Right lobe of liver (tissue), 6 donors: ENCODE measurements at regions not wholly inside any gene's neighbourhood (a gene's known extent, or its start where the extent isn't known, plus 50 kb on each side); places are given as distances from the start of the nearest gene placed in this dataset.

ENCODE experiments used
- ATAC-seq, 4 donors: fragments of 200-7000 bp; cut with Tn5 transposase; one replicate each; pipeline ENCODE4 v1.9.1; 2020; ENCODE audit warnings: mild to moderate bottlenecking in 4 of 4, moderate library complexity in 4 of 4
- DNase-seq, 3 donors: peaks; one replicate each; pipeline ENCODE4 v3.0.0-alpha.2; 2020
- H3K27ac ChIP-seq, 3 donors: fragments of 200-600 bp; one replicate each; pipeline ENCODE4 v1.8.0; 2022
- H3K27me3 ChIP-seq, 2 donors: fragments of 200-600 bp; one replicate each; pipeline ENCODE4 v1.8.0; 2022
- H3K36me3 ChIP-seq, 4 donors: fragments of 200-600 bp; sonication (generic) in 1 of 4; one replicate each; pipeline versions ENCODE4 v1.5.1 to v1.8.0; 2017 to 2022; ENCODE audit warnings: control low read depth in 1 of 4
- H3K4me1 ChIP-seq, 4 donors: fragments of 200-600 bp; sonication (generic) in 1 of 4; one replicate each; pipeline versions ENCODE4 v1.5.1 to v1.8.0; 2017 to 2022; ENCODE audit warnings: control low read depth in 1 of 4
- H3K4me3 ChIP-seq, 3 donors: fragments of 200-600 bp; one replicate each; pipeline ENCODE4 v1.8.0; 2022
- H3K9me3 ChIP-seq, 4 donors: fragments of 200-600 bp; sonication (generic) in 1 of 4; one replicate each; pipeline versions ENCODE4 v1.5.1 to v1.8.0; 2017 to 2022; ENCODE audit warnings: control low read depth in 1 of 4
- CTCF ChIP-seq, 4 donors: fragments of 200-600 bp in 3 of 4; fragments of 450-650 bp in 1 of 4; IDR thresholded peaks; one replicate each; pipeline versions ENCODE4 v1.5.1 to v1.8.0; 2016 to 2022; ENCODE audit warnings: antibody characterized with exemption in 4 of 4, mild to moderate bottlenecking in 2 of 4
- POLR2A ChIP-seq: fragments of 450-650 bp; IDR thresholded peaks from one replicate; pipeline ENCODE4 v1.6.1; 2017; ENCODE audit warnings: antibody characterized with exemption, mild to moderate bottlenecking
- whole genome bisulfite sequencing: methylation state at CpG from one replicate; pipeline ENCODE4 v1.1.6; 2018; ENCODE audit warnings: low coverage, low lambda C conversion rate; ENCODE audit not compliant: insufficient coverage; ENCODE audit errors: missing lambda C conversion rate; 5-methylcytosine and 5-hydroxymethylcytosine counted together
- intact Hi-C, 2 donors: fragments of 100-400 bp; cut with DNase I; formaldehyde crosslinking; loops; one replicate each; pipeline versions ENCODE4 v1.11.2 to v1.14.1; 2022
- donor health status: DM: no; HTN: yes; CAD: no.
- donor health status: DM: no; HTN: no; CAD: no.
- donor health status: DM: no; HTN: no; CAD: no.
- donor health status: DM: no; HTN: yes; CAD: no.
- donor health status: DM: no; HTN: yes; CAD: no.

GRCh38 chr22:34971456-34971855 is 94.5 kb upstream of the ISX start:
- H3K9me3 ChIP-seq, result no peaks in the 10 kb centered on the region
- WGBS, result 12% methylated on average over 2 of the region's 2 CpGs
- TF ChIP-seq POLR2A (no peak), CTCF (IDR thresholded peaks at IDR 0.05) (no peak)
- DNase-seq, result no peak
- H3K4me3 ChIP-seq, result no peak overlapping the region
- no peak overlapping the region for H3K27ac ChIP-seq
- H3K36me3 ChIP-seq, result no peaks in the 10 kb centered on the region
- ATAC-seq, result no peak
- H3K27me3 ChIP-seq, result no peaks in the 10 kb centered on the region
- intact Hi-C loops, result no loop called here
- no peaks in the 10 kb centered on the region for H3K4me1 ChIP-seq

GRCh38 chr22:34972191-34972897 is 93.6 kb upstream of the ISX start:
- Histone ChIP-seq H3K4me1 (no peaks in the 10 kb centered on the region), H3K9me3 (no peaks in the 10 kb centered on the region), H3K27ac (no peak overlapping the region), H3K36me3 (no peaks in the 10 kb centered on the region), H3K4me3 (no peak overlapping the region), H3K27me3 (no peaks in the 10 kb centered on the region)
- 81% methylated on average over 6 of the region's 8 CpGs for WGBS
- TF ChIP-seq POLR2A, result no peak
- TF ChIP-seq CTCF (IDR thresholded peaks at IDR 0.05), result no peak
- DNase-seq (no peak), ATAC-seq (no peak)
- intact Hi-C loops, result no loop called here

- H3K36me3 ChIP-seq, result no peaks in the 10 kb centered on the region
- H3K27me3 ChIP-seq, result no peaks in the 10 kb centered on the region
- no peak for TF ChIP-seq POLR2A
- TF ChIP-seq CTCF (IDR thresholded peaks at IDR 0.05), result no peak
- H3K4me3 ChIP-seq, result no peak overlapping the region
- WGBS, result 33% methylated on average over 1 of the region's 1 CpG
- intact Hi-C loops, result no loop called here
- no peak for DNase-seq
- no peak for ATAC-seq
- H3K27ac ChIP-seq, result no peak overlapping the region
- H3K9me3 ChIP-seq, result no peaks in the 10 kb centered on the region
- H3K4me1 ChIP-seq, result no peaks in the 10 kb centered on the region
These were observed 92.9 kb upstream of the ISX start for GRCh38 chr22:34973016-34973415.

- Histone ChIP-seq H3K36me3 (no peaks in the 10 kb centered on the region), H3K27me3 (no peaks in the 10 kb centered on the region), H3K4me1 (no peaks in the 10 kb centered on the region), H3K4me3 (no peak overlapping the region), H3K27ac (no peak overlapping the region), H3K9me3 (no peaks in the 10 kb centered on the region)
- intact Hi-C loops, result no loop called here
- TF ChIP-seq POLR2A, result no peak
- DNase-seq (no peak), ATAC-seq (no peak)
- 44% methylated on average over 1 of the region's 2 CpGs for WGBS
These were observed 92.0 kb upstream of the ISX start for GRCh38 chr22:34973926-34974325.

- Histone ChIP-seq H3K9me3 (no peaks in the 10 kb centered on the region), H3K27ac (no peak overlapping the region), H3K4me1 (no peaks in the 10 kb centered on the region), H3K27me3 (no peaks in the 10 kb centered on the region), H3K4me3 (no peak overlapping the region), H3K36me3 (no peaks in the 10 kb centered on the region)
- 20% methylated on average over 1 of the region's 1 CpG for WGBS
- TF ChIP-seq CTCF (IDR thresholded peaks at IDR 0.05) (no peak), POLR2A (no peak)
- DNase-seq (no peak), ATAC-seq (no peak)
- intact Hi-C loops, result no loop called here
These were observed 90.2 kb upstream of the ISX start for GRCh38 chr22:34975721-34976120.
